Fibroblast of skin of right quadriceps (primary cell): ENCODE measurements at regions not wholly inside any gene's neighbourhood (a gene's known extent, or its start where the extent isn't known, plus 50 kb on each side); places are given as distances from the start of the nearest gene placed in this dataset.
A peak's percentile ranks its signal among the peaks of the same experiment; 100 is the strongest.
"Not testable (repeated sequence)": the region's sequence is repeated elsewhere in the genome, so short reads cannot be mapped to it uniquely, and the experiment has no call there.

Experiments
- DNase-seq: peaks from one replicate; pipeline ENCODE4 v3.0.0-alpha.2; 2013

DNA sequence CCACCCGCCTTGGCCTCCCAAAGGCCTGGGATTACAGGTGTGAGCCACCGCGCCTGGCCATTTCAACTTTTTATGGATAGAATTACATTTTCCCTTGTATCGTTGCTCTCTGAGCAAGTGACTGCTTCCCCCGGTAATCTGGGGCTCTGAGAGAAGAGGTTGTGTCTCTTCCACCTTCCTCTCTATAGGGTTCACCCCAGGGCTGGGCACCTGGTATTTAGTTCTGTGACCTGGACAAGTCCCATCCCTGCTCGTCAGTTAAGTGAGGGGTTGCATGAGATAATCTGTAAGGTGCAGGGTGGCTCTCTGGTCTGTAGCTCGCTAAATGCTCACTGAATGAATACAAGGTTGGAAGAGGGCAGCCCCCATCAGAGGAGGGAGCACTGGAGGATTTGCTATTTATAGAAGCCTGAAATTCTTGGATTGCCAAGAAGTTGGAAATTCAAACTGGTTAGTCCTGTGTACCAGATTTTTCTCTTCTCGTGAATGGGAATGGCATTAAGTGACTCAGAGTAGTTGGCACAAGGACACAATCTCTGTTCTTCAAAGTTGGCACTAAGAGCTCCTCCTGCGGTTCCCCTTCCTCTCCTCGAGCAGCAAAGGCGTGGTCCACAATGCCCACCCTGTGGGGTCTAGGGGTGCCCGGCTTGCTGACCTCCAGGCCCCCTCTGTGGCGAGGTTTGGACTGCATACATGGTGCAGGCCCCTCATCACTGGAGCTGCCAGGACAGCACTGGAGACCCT is 68.1 kb upstream of the DLG1 start:
- peak; percentile 42 for DNase-seq

DNA sequence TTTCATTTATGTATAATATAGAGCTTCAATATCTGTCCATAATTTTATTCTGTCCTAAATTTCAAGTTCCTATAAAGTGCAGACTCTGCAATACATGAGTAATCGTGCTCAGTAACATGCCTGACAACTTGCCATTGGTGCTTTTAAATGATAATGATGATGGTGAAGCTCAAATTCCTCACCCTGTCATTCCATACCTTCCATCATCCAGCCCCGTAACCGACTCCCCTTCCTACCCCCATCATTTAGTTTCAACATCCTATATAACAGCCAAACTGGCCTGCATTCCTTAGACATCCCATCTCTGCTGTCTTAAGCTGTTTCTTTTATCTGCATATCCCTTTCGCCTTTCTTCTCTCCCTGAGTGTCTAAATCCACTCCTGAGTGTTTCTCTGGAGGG is 67.2 kb upstream of the DLG1 start:
- DNase-seq, result peak; percentile 71

DNA sequence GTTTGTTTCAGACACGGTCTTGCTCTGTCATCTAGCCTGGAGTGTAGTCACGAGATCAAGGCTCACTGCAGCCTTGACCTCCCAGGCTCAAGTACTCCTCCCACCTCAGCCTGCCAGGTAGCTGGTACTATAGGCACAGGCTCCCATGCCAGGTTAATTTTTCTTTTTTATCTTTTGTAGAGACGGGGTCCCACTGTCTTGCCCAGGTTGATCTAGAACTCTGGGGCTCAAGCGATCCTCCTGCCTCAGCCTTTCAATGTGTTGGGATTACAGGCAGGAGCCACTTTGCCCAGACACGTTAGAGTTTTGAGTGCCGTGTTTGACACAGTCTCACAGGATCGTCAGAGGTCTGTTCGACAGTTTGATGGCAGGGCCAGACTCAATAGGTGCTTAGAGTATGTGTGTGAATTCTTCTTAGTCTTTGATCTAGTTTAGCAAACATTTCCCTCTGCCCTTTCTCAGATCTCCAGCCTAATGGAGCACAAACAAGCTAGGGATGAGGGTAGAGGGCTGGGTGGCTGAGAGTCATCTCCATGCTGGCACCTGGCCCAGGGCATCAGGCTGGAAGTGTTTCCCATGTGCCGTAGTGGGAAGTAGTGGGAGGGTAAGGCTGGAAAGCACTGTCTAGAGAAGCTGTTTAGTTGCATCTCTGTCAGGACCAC is 66.1 kb upstream of the DLG1 start:
- DNase-seq, result no peak

DNA sequence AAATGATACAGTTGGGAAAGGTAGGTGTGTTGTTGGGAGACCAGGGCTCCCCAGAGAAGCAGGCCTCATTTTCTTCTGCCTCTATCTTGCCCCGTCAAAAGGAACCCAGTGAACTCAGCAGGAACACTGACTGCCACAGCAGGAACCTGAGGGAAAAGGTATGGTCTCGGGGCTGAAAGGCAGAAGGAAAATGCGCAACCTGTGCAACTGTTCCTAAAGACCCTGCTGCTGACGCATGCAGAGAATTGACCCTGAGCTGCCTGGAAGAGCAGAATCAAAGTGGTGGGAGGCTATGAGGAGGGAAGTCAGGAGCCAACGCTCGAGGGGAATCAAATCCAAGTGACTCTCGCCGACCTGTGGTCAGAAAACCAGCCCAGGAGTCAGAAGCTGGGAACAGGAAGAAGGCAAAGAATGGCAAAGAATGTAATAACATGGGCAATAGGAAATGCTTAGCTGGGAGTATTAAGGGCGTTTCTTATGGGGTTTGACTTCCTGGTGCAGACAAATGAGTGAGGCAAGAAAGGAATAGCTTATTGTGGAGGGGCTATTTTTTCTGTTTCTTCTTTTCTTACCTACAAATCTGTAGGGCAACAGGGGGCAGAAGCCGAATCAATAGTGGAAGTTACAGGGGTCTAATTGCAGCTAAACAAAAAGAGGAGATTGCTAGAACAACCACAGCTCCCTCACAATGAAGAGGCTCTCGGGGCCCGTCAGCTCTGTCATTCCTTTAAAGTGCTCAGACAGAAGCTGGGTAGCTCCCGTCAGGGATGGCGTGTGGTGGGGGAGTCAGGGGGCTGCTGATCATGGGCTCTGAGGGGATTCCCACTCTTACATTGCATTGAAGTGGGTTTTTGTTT is 65.4 kb upstream of the DLG1 start:
- no peak for DNase-seq

DNA sequence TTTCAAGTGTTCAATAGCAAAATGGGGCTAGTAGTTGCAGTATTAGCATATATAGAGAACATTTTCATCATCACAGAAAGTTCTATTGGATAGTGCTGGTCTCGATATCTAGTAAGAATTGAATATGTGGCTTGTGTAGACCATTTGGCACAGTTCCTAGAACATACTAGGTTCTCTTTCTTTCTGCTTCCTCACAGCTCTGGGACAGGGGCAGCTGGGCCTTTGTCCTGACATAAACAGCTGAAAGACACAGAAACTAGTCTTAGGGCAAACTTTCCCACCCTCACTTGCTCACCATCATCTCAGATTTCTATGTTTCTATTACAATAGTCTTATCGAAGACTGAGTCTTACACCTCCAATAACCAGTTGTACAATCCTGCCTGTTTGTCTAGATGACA is 63.7 kb upstream of the DLG1 start:
- no peak for DNase-seq

DNA sequence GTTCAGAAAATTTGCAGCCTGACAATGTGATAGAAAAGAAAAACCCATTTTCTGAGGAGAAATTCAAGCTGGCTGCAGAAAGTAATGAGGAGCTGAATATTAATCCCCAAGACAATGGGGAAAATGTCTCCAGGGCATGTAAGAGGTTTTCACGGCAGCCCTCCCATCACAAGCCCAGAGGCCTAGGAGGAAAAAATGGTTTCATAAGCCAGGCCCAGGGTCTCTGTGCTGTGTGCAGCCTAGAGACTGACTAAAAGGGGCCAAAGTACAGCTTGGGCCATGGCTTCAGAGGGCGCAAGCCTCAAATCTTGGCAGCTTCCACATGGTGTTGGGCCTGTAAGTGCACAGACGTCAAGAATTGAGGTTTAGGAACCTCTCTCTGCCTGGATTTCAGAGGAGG is 61.7 kb upstream of the DLG1 start:
- DNase-seq, result not testable (repeated sequence)

DNA sequence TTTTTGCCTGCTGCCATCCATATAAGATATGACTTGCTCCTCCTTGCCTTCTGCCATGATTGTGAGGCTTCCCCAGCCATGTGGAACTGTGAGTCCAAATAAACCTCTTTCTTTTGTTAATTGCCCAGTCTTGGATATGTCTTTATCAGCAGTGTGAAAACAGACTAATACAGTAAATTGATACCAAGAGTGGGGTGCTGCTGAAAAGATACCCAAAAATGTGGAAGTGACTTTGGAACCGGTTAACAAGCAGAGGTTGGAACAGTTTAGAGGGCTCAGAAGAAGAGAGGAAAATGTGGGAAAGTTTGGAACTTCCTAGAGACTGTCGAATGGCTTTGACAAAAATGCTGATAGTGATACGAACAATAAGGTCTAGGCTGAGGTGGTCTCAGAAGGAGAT is 61.1 kb upstream of the DLG1 start:
- not testable (repeated sequence) for DNase-seq

DNA sequence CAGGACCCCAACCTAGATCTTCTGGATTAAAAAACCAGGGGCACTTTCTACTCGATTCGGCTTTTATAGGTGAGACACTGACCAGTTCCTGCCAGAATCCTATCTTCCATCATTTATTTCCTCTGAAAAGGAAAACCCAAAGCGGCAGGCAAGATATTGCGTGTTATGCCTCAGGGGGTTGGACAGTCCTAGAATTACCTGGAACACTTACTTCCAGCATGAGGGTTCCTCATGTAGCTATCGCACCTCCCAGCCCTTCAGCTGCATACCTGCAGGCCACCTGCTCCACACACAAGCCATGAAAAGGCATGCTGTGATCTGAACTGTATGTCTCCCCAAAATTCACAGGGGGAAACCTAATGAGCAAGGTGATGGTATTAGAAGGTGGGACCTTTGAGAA is 58.3 kb upstream of the DLG1 start:
- no peak for DNase-seq

DNA sequence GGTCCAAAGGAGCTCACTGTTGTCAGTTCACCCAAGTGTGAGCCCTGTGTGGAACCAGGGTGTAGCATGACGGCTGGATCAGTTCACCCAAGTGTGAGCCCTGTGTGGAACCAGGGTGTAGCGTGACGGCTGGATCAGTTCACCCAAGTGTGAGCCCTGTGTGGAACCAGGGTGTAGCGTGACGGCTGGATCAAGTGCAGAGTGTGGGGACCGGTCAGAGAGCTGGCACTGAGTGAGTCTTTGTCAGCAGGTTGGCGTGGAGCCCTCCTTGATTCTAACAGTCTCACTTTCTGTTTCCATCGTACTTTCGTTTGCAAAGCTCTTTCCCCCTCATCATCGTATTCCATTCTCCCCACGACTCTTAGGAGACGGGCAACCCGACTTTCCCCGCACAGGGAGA is 57.9 kb upstream of the DLG1 start:
- DNase-seq, result no peak

DNA sequence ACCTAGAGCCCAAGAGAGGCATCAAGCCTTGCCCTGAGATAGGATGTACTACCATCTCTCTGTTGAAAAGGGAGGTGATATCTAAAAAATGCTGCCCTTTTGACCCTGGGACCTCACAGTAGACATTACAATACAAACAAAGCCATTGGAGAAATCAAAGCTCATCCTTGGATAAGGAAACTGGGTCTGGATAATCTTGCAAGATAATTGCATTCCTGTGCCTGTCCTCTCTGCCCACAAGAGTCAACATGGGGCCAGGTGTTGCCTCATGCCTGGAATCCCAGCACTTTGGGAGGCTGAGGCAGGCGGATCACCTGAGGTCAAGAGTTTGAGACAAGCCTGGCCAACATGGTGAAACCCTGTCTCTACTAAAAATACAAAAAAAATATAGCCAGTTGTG is 57.3 kb upstream of the DLG1 start:
- DNase-seq, result no peak

DNA sequence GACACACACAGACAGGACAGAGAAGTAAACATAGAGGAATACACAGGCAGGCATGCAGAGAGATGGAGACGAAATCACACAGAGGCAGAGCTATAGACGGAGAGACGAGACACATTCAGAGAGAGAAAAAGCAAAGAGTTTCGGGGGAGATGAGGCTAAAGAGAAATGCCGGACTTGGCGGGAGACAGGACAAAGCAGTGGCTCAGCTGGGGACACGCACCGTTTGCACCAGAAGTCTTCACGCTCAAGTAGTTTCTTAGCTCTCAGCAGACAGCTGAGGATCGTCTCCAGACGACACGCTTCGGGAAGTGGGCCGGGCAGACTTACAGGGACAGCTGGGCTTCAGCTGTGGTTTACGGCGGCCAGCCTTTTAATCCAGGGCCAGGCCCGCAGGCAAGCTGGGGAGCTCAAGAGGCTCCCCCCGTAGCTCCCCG is 56.2 kb upstream of the DLG1 start:
- DNase-seq, result peak; percentile 53

DNA sequence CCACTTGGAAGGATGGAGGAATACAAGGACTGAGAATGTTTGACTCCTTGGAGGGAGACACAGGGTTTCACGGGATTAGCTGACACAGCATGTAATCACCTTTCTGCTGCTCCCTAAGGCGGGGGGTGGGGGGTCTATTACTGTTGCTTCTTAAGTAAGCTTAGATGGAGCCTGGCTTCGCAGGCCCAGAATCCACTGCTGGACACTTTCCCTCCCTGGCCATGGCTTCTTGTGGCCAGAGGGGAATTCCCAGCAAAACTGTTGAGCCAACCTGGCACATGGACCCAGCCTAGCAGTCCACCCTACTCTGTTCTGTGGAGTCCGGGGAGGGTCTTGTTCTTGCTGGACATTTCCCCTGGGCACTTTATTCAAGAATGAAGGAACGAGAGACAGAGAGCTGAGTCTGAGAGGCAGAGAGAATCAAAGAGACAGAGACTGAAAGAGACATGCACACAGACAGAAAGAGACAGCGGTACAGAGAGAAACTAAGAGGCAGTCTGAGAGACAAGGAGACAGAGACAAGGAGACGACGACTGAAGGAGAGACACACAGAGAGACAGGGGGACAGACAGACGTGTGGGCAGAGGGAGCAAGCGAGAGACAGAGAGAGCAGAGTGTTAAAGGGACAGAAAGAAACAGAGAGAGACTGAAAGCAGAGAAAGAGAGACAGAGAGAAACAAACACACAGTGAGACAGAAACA is 55.6 kb upstream of the DLG1 start:
- no peak for DNase-seq

DNA sequence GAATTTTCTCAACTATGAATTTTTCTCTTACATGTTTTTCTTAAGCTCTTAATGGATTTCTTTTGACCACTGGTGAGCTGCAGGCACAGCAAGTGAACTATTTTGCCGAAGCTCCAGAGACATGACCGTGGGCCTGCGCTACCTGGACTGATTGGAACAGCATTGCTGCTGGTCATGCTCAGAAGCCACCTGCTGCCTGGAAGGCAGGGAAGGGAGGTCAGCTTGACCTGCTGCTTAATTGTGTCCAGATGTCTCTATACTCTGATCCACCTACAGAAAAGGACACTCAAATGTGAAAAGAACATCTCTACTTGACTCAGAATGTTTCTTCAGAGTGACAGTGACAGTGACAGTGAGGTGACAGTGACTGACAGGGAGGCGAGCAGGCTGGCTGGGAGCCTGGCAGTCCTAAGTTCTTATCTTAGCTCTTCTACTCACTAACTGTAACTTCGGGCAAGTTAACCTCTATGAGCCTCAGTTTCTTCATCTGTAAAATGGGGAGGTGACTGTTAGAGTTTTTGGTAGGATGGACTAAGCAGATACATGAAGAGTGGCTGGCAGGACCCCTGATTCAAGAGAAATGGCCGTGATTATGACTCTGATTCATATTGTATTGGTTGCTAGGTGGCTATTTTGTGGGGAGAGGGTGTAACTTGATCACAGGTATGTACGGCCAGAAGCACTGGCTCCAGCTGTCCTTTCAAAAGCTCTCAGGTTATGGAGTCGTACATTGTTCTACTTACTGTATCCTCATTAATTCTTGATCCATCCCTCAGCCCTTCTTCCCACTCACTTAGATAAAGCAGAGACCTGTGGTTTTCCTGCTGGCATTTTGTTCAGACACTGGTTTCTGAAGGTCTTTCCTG is 54.8 kb upstream of the DLG1 start:
- DNase-seq, result no peak

DNA sequence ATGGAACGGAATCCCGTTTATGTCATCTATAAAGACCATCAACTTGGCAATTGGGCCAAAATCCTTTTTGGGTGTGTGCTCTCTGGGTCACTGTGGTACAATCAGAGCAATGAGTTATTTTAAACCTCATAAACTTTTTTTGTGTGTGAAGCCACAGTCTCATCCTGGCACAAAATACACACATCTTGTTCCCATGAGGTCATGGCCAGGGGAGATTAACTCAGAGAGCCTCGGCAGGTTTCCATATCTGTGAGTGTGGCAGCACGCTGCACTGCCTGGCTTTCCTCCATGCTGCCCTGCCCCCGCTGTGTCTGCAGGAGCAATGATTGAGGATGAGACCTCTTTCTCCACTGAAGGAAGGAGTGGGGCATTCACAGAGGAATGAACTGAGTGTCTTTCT is 54.0 kb upstream of the DLG1 start:
- peak; percentile 79 for DNase-seq

DNA sequence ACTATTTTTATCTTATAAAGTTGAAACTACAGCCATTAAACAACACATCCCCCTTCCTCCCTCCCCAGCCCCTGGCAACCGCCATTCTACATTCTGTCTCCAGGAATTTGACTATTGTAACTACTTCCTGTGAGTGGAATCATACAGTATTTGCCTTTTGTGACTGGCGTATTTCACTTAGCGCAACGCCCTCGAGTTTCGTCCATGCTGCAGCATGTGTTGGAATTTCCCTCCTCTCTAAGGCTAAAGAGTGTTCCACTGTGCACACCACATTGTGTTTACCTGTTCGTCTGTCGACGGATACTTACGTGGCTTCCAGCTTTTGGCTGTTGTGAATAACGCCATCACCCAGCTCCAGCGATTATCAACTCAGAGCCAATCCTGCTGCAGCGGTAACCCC is 52.0 kb upstream of the DLG1 start:
- DNase-seq, result no peak

DNA sequence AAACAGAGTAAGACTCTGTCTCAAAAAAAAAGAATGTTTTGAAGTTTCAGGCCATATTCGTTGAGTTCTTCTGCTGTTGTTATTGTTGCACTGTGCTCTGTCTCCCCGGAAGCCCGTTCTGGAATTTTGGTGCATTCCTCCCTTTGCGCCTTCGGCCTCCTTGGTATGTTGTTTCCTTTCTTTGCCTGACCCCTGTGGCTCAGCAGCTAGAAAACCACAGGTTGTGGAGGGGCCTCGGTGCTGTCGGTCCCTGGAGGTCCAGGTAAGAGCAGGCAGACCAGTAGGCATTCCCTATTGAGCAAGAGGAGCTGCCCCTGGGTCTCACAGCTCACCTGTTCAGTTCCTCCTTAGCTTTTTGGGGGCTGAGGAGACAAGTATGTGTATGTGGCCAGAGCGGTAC is 51.0 kb upstream of the DLG1 start:
- no peak for DNase-seq
